ENCODE measurements at regions not wholly inside any gene's neighbourhood (a gene's known extent, or its start where the extent isn't known, plus 50 kb on each side); places are given as distances from the start of the nearest gene placed in this dataset.

- peak; percentile 63 for DNase-seq
Measured at GRCh38 chr21:34022627-34023335, 50.6 kb upstream of the MRPS6 start.

- DNase-seq, result no peak
Measured at GRCh38 chr21:34021726-34022125, 51.7 kb upstream of the MRPS6 start.

- no peak for DNase-seq
Measured at GRCh38 chr21:34020983-34021553, 52.3 kb upstream of the MRPS6 start.

- DNase-seq, result no peak
Measured at GRCh38 chr21:34020005-34020847, 53.2 kb upstream of the MRPS6 start.

- DNase-seq, result no peak
Measured at GRCh38 chr21:34019402-34019801, 54.0 kb upstream of the MRPS6 start.

GRCh38 chr21:34018910-34019309, 54.5 kb upstream of the MRPS6 start:
- no peak for DNase-seq

- no peak for DNase-seq
Measured at GRCh38 chr21:34018185-34018584, 55.2 kb upstream of the MRPS6 start.

GRCh38 chr21:34017039-34017961, 56.1 kb upstream of the MRPS6 start:
- no peak for DNase-seq

- DNase-seq, result no peak
Measured at GRCh38 chr21:34012640-34013039, 60.7 kb upstream of the MRPS6 start.

- DNase-seq, result no peak
Measured at GRCh38 chr21:34011660-34012059, 61.7 kb upstream of the MRPS6 start.

GRCh38 chr21:34009193-34009592, 64.2 kb upstream of the MRPS6 start:
- DNase-seq, result no peak

GRCh38 chr21:34008618-34009017, 64.8 kb upstream of the MRPS6 start:
- DNase-seq, result peak; percentile 71

GRCh38 chr21:34006611-34007168, 66.7 kb upstream of the MRPS6 start:
- DNase-seq, result no peak

- DNase-seq, result no peak
Measured at GRCh38 chr21:34004974-34005373, 68.4 kb upstream of the MRPS6 start.

GRCh38 chr21:34004013-34004938, 69.1 kb upstream of the MRPS6 start:
- no peak for DNase-seq

- DNase-seq, result no peak
Measured at GRCh38 chr21:34003428-34003827, 70.0 kb upstream of the MRPS6 start.

GRCh38 chr21:34000375-34000774, 73.0 kb upstream of the MRPS6 start:
- DNase-seq, result no peak

GRCh38 chr21:33998809-33999208, 74.6 kb upstream of the MRPS6 start:
- DNase-seq, result no peak

- DNase-seq, result no peak
Measured at GRCh38 chr21:33998402-33998801, 75.0 kb upstream of the MRPS6 start.

GRCh38 chr21:33997436-33997835, 75.9 kb upstream of the MRPS6 start:
- no peak for DNase-seq

GRCh38 chr21:33994373-33994772, 78.8 kb upstream of the ATP5PO start:
- no peak for DNase-seq
